GM12878 (cell line): ENCODE measurements at regions not wholly inside any gene's neighbourhood (a gene's known extent, or its start where the extent isn't known, plus 50 kb on each side); places are given as distances from the start of the nearest gene placed in this dataset.

Experiments
- ATAC-seq: fragments of 200-7000 bp; cut with Tn5 transposase; 3 replicates; pipeline ENCODE4 v1.9.1; 2020; ENCODE audit warnings: mild to moderate bottlenecking, moderate library complexity
- BruUV-seq: library from RNA; stranded (reverse); fragments of 400-500 nt; replicated peaks from 2 replicates; lab custom pipeline; 2021; lab: Mats Ljungman, UMichigan
- CTCF ChIA-PET: fragments of 300-600 bp; sonication (Branson Sonifier 250); formaldehyde crosslinking; extraction: SDS; loops from one replicate; lab custom pipeline; 2021; ENCODE audit warnings: inconsistent platforms; lab: Yijun Ruan, JAX
- POLR2A ChIA-PET: fragments of 350-600 bp; formaldehyde crosslinking; extraction: SDS; loops from one replicate; lab custom pipeline; 2021; ENCODE audit warnings: inconsistent platforms; lab: Charles Lee
- RAD21 ChIA-PET: fragments of 300-600 bp; sonication (Branson Sonifier 250); formaldehyde crosslinking; loops from one replicate; lab custom pipeline; 2023; ENCODE audit warnings: antibody characterized with exemption; ENCODE audit not compliant: unreplicated experiment; lab: Charles Lee
- SMC1A ChIA-PET: fragments of 300-600 bp; sonication (Branson Sonifier 250); formaldehyde crosslinking; loops from one replicate; lab custom pipeline; 2023; ENCODE audit not compliant: unreplicated experiment, uncharacterized antibody; lab: Charles Lee
- DNase-seq: peaks from one replicate; pipeline ENCODE4 v3.0.0-alpha.2; 2011; ENCODE audit warnings: low read depth, low spot score
- FAIRE-seq: peaks from 3 replicates; lab custom pipeline; 2011; peaks lifted over from hg19 to GRCh38; lab: Jason Lieb, UNC
- H2AFZ ChIP-seq: 2 replicates; pipeline ENCODE4 v1.6.0; 2011; ENCODE audit warnings: low read depth, low read length, control low read depth; ENCODE audit not compliant: control insufficient read depth
- H3K27ac ChIP-seq: 2 replicates; pipeline ENCODE4 v1.5.1; 2011; ENCODE audit warnings: control low read depth; ENCODE audit not compliant: control insufficient read depth, insufficient read depth
- H3K27me3 ChIP-seq, 2 experiments: replicated peaks in 1 of 2; 2 replicates each; pipeline versions ENCODE4 v1.6.0 to v1.6.1; 2011; ENCODE audit warnings: low read length in 1 of 2; ENCODE audit not compliant: control insufficient read depth in 2 of 2, insufficient read depth in 2 of 2
- H3K36me3 ChIP-seq, 2 experiments: 2 replicates each; pipeline ENCODE4 v1.5.1; 2011; ENCODE audit warnings: low read length in 1 of 2; ENCODE audit not compliant: control insufficient read depth in 2 of 2, insufficient read depth in 2 of 2
- H3K4me1 ChIP-seq: 2 replicates; pipeline ENCODE4 v1.6.1; 2011; ENCODE audit warnings: mild to moderate bottlenecking, low read length, moderate library complexity, mixed read lengths; ENCODE audit not compliant: control insufficient read depth, insufficient read depth
- H3K4me2 ChIP-seq: 2 replicates; pipeline ENCODE4 v1.6.0; 2011; ENCODE audit warnings: control low read depth; ENCODE audit not compliant: control insufficient read depth, insufficient read depth
- H3K4me3 ChIP-seq: fragments of 200-600 bp; sonication (generic); 2 replicates; pipeline ENCODE4 v1.5.1; 2016
- H3K79me2 ChIP-seq: 2 replicates; pipeline ENCODE4 v1.6.0; 2011; ENCODE audit warnings: low read length; ENCODE audit not compliant: control insufficient read depth, insufficient read depth
- H3K9ac ChIP-seq: 2 replicates; pipeline ENCODE4 v1.8.0; 2011; ENCODE audit warnings: low read length, control low read depth, mixed read lengths; ENCODE audit not compliant: control insufficient read depth, insufficient read depth
- H3K9me3 ChIP-seq: replicated peaks from 3 replicates; pipeline ENCODE4 v1.5.1; 2011; ENCODE audit warnings: mild to moderate bottlenecking, low read length; ENCODE audit not compliant: control insufficient read depth, insufficient read depth
- H4K20me1 ChIP-seq: 2 replicates; pipeline ENCODE4 v1.6.0; 2011; ENCODE audit not compliant: control insufficient read depth, insufficient read depth
- CBX3 ChIP-seq: fragments of 200-600 bp; sonication (generic); IDR thresholded peaks from 2 replicates; pipeline ENCODE4 v1.6.1; 2016; ENCODE audit warnings: low read depth, borderline replicate concordance
- CREB1 ChIP-seq: IDR thresholded peaks from 2 replicates; pipeline ENCODE4 v1.6.1; 2012; ENCODE audit warnings: low read depth, mild to moderate bottlenecking, inconsistent platforms
- DPF2 ChIP-seq: fragments of 450-650 bp; IDR thresholded peaks from 2 replicates; pipeline ENCODE4 v1.6.1; 2017; ENCODE audit warnings: mild to moderate bottlenecking
- NBN ChIP-seq: fragments of 450-650 bp; IDR thresholded peaks from 2 replicates; pipeline ENCODE4 v1.6.1; 2016
- REST ChIP-seq: IDR thresholded peaks from 2 replicates; pipeline ENCODE4 v1.6.1; 2012; ENCODE audit warnings: mild to moderate bottlenecking, low read depth, low read length
- SKIL ChIP-seq: fragments of 450-650 bp; IDR thresholded peaks from 2 replicates; pipeline ENCODE4 v1.6.1; 2017; ENCODE audit warnings: mild to moderate bottlenecking, low read depth, inconsistent platforms; ENCODE audit not compliant: poor library complexity, severe bottlenecking
- TCF3 ChIP-seq: IDR thresholded peaks from 2 replicates; pipeline ENCODE4 v1.6.1; 2012; ENCODE audit warnings: low read depth, mild to moderate bottlenecking, low read length, borderline replicate concordance; ENCODE audit not compliant: insufficient read depth
- ZBTB33 ChIP-seq: fragments of 450-650 bp; IDR thresholded peaks from 2 replicates; pipeline ENCODE4 v1.6.1; 2017; ENCODE audit warnings: mild to moderate bottlenecking
- WGBS: methylation state at CpG from one replicate; pipeline ENCODE4 v1.1.6; 2016; ENCODE audit warnings: low lambda C conversion rate; ENCODE audit not compliant: insufficient replicate concordance, insufficient coverage; ENCODE audit errors: missing lambda C conversion rate; 5-methylcytosine and 5-hydroxymethylcytosine counted together
- in situ Hi-C: fragments of 300-500 bp; cut with MboI; formaldehyde crosslinking; loops from 9 replicates; pipeline ENCODE4 v1.14.3; 2018; ENCODE audit warnings: mixed read lengths
- intact Hi-C: fragments of 100-400 bp; cut with micrococcal nuclease; formaldehyde crosslinking; loops from one replicate; pipeline ENCODE4 v1.14.2; 2022; ENCODE audit not compliant: unreplicated experiment

- H3K4me2 ChIP-seq, result no peak overlapping the region
Observed at GRCh38 chr1:96365076-96365475, 356.5 kb upstream of the PTBP2 start.

More at GRCh38 chr1:96365076-96365475, 356.5 kb upstream of the PTBP2 start:
- Histone ChIP-seq H2AFZ (no peak overlapping the region), H3K9ac (no peak overlapping the region), H3K4me1 (no peaks in the 10 kb centered on the region), H3K36me3 (no peaks in the 10 kb centered on the region), H3K4me3 (no peak overlapping the region), H3K79me2 (no peaks in the 10 kb centered on the region), H4K20me1 (no peaks in the 10 kb centered on the region), H3K9me3 (no peaks in the 10 kb centered on the region), H3K27ac (no peak overlapping the region), H3K27me3 (no peaks in the 10 kb centered on the region)
- ChIA-PET SMC1A (no interaction called here), CTCF (no interaction called here), RAD21 (no interaction called here), POLR2A (no interaction called here)
- TF ChIP-seq REST, result no peak
- no peak for TF ChIP-seq ZBTB33
- no peak for TF ChIP-seq NBN
- no peak for TF ChIP-seq TCF3
- TF ChIP-seq CREB1, result no peak
- no peak for TF ChIP-seq SKIL
- no peak for TF ChIP-seq DPF2
- no peak for TF ChIP-seq CBX3
- in situ Hi-C loops, result no loop called here
- no peak for FAIRE-seq
- intact Hi-C loops, result no loop called here
- WGBS, result 0% methylated on average over 1 of the region's 1 CpG
- no peak for ATAC-seq
- DNase-seq, result no peak
- no TSS peak for BruUV-seq
